ENCODE measurements at regions not wholly inside any gene's neighbourhood (a gene's known extent, or its start where the extent isn't known, plus 50 kb on each side); places are given as distances from the start of the nearest gene placed in this dataset.

GRCh38 chr12:13887779-13888388, 93.5 kb downstream of the GRIN2B start:
- in situ Hi-C loops (cut with MboI; ENCODE audit: low sequenced_read_pairs) (no loop called here), intact Hi-C loops (cut with micrococcal nuclease) (no loop called here)

More at GRCh38 chr12:13887779-13888388, 93.5 kb downstream of the GRIN2B start:
- Histone ChIP-seq H3K4me3 (ENCODE audit: insufficient read depth, low read depth, low read length) (no peak overlapping the region), H3K23ac (ENCODE audit: low read depth, low read length) (no peak overlapping the region), H2AK9ac (replicated peaks; ENCODE audit: low read depth, low read length, poor library complexity) (no peak overlapping the region), H4K20me1 (ENCODE audit: insufficient read depth, low read length) (no peaks in the 10 kb centered on the region), H3K9me1 (ENCODE audit: insufficient read depth, low read length) (no peaks in the 10 kb centered on the region), H3K4ac (ENCODE audit: low read depth, low read length) (no peak overlapping the region), H2BK120ac (ENCODE audit: low read depth, low read length) (no peak overlapping the region), H2AK5ac (ENCODE audit: low read depth, low read length) (no peak overlapping the region), H3K4me2 (ENCODE audit: low read depth, low read length) (no peak overlapping the region), H3K14ac (replicated peaks; ENCODE audit: low read depth, low read length) (no peak overlapping the region), H4K8ac (ENCODE audit: low read depth in 2 of 2, low read length in 2 of 2) (no peak overlapping the region), H2BK15ac (ENCODE audit: low read depth, low read length) (no peak overlapping the region), H4K5ac (ENCODE audit: low read depth, low read length) (no peak overlapping the region), H3K36me3 (ENCODE audit: control insufficient read depth, insufficient read depth, low read length) (no peaks in the 10 kb centered on the region), H3K79me1 (ENCODE audit: low read depth in 1 of 2, low read length in 2 of 2) (no peaks in the 10 kb centered on the region), H2BK20ac (ENCODE audit: low read depth, low read length) (no peak overlapping the region), H3K18ac (ENCODE audit: low read depth, low read length) (no peak overlapping the region), H3K9me3 (ENCODE audit: control insufficient read depth, insufficient read depth, low read length) (no peaks in the 10 kb centered on the region), H3K27me3 (ENCODE audit: control insufficient read depth, insufficient read depth, low read length) (no peaks in the 10 kb centered on the region), H2BK5ac (ENCODE audit: low read depth, low read length, poor library complexity, severe bottlenecking) (no peak overlapping the region), H3K27ac (ENCODE audit: insufficient read depth, low read length) (no peak overlapping the region), H2AFZ (replicated peaks; ENCODE audit: low read length, poor library complexity) (no peak overlapping the region), H3K9ac (ENCODE audit: low read depth, low read length) (no peak overlapping the region), H3K4me1 (ENCODE audit: control insufficient read depth, insufficient read depth, low read length) (no peaks in the 10 kb centered on the region), H4K91ac (ENCODE audit: insufficient read depth, low read depth, low read length) (no peak overlapping the region), H3K56ac (ENCODE audit: extremely low read depth, insufficient read depth, low read length) (no peak overlapping the region)
- TF ChIP-seq RCOR1 (IDR thresholded peaks at IDR 0.05; ENCODE audit: insufficient replicate concordance, low read length) = no peak
- no peak for TF ChIP-seq CEBPB (IDR thresholded peaks at IDR 0.05; ENCODE audit: low read depth, low read length)
- TF ChIP-seq NFE2L2 (IDR thresholded peaks at IDR 0.05; ENCODE audit: low read depth, low read length) = no peak
- TF ChIP-seq, protein P1, sequence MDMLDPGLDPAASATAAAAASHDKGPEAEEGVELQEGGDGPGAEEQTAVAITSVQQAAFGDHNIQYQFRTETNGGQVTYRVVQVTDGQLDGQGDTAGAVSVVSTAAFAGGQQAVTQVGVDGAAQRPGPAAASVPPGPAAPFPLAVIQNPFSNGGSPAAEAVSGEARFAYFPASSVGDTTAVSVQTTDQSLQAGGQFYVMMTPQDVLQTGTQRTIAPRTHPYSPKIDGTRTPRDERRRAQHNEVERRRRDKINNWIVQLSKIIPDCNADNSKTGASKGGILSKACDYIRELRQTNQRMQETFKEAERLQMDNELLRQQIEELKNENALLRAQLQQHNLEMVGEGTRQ (IDR thresholded peaks at IDR 0.05; ENCODE audit: low read depth, low read length) = no peak
- TF ChIP-seq, protein P2, sequence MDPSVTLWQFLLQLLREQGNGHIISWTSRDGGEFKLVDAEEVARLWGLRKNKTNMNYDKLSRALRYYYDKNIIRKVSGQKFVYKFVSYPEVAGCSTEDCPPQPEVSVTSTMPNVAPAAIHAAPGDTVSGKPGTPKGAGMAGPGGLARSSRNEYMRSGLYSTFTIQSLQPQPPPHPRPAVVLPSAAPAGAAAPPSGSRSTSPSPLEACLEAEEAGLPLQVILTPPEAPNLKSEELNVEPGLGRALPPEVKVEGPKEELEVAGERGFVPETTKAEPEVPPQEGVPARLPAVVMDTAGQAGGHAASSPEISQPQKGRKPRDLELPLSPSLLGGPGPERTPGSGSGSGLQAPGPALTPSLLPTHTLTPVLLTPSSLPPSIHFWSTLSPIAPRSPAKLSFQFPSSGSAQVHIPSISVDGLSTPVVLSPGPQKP (IDR thresholded peaks at IDR 0.05; ENCODE audit: borderline replicate concordance, low read depth, low read length) = no peak
- no peak for TF ChIP-seq MAZ (IDR thresholded peaks at IDR 0.05; ENCODE audit: borderline replicate concordance, low read depth, low read length)
- no peak for TF ChIP-seq FOS (IDR thresholded peaks at IDR 0.05; ENCODE audit: low read depth, low read length)
- TF ChIP-seq RFX5 (IDR thresholded peaks at IDR 0.05; ENCODE audit: low read depth, low read length) = no peak
- TF ChIP-seq, protein P3, sequence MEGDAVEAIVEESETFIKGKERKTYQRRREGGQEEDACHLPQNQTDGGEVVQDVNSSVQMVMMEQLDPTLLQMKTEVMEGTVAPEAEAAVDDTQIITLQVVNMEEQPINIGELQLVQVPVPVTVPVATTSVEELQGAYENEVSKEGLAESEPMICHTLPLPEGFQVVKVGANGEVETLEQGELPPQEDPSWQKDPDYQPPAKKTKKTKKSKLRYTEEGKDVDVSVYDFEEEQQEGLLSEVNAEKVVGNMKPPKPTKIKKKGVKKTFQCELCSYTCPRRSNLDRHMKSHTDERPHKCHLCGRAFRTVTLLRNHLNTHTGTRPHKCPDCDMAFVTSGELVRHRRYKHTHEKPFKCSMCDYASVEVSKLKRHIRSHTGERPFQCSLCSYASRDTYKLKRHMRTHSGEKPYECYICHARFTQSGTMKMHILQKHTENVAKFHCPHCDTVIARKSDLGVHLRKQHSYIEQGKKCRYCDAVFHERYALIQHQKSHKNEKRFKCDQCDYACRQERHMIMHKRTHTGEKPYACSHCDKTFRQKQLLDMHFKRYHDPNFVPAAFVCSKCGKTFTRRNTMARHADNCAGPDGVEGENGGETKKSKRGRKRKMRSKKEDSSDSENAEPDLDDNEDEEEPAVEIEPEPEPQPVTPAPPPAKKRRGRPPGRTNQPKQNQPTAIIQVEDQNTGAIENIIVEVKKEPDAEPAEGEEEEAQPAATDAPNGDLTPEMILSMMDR (conservative IDR thresholded peaks at IDR 0.05; ENCODE audit: low read depth, low read length) = no peak
- POLR2A ChIA-PET (ENCODE audit: unreplicated experiment) = no interaction called here
- CTCF ChIA-PET = interaction anchor here (1.4 kb wide), 1 partner anchor 24 kb away, joined by 3 read pairs; no protein-coding TSS in a partner anchor
- no TSS peak for BruUV-seq (replicated peaks)
- dilution Hi-C loops (cut with HindIII; ENCODE audit: low sequenced_read_pairs, unreplicated experiment) = no loop called here
- WGBS, 2 experiments (ENCODE audit: extremely low coverage in 2 of 2, insufficient read length in 1 of 2) = no CpG with 5 or more reads among the region's 8 CpGs
- ATAC-seq (ENCODE audit: low read depth) = no peak
- no peak for DNase-seq

All from IMR-90 (cell line).